K562 (cell line): ENCODE measurements at regions not wholly inside any gene's neighbourhood (a gene's known extent, or its start where the extent isn't known, plus 50 kb on each side); places are given as distances from the start of the nearest gene placed in this dataset.
A peak's percentile ranks its signal among the peaks of the same experiment; 100 is the strongest.

Experiments
- AFF4 ChIP-seq: sonication (generic); formaldehyde crosslinking; IDR thresholded peaks from 2 replicates; pipeline ENCODE4 v1.8.0; 2023; ENCODE audit warnings: mild to moderate bottlenecking, missing genetic modification reagents
- ARID4B ChIP-seq: sonication (generic); formaldehyde crosslinking; IDR thresholded peaks from 2 replicates; pipeline ENCODE4 v1.8.0; 2022; ENCODE audit warnings: mild to moderate bottlenecking, missing genetic modification reagents
- ATF1 ChIP-seq, 2 experiments: fragments of 450-650 bp in 1 of 2; IDR thresholded peaks; 2 replicates each; pipeline ENCODE4 v1.6.1; 2016; ENCODE audit warnings: missing compliant biosample characterization in 1 of 2, missing genetic modification characterization in 1 of 2
- CBX1 ChIP-seq: sonication (generic); IDR thresholded peaks from 2 replicates; pipeline ENCODE4 v1.6.1; 2016; ENCODE audit warnings: antibody characterized with exemption, low read depth, mild to moderate bottlenecking
- CHD4 ChIP-seq: fragments of 200-600 bp; sonication (generic); IDR thresholded peaks from 3 replicates; pipeline ENCODE4 v1.6.1; 2012; ENCODE audit warnings: low read depth, mild to moderate bottlenecking, mixed read lengths, low read length, inconsistent platforms; ENCODE audit not compliant: insufficient read depth, insufficient replicate concordance, poor library complexity, severe bottlenecking
- CREM ChIP-seq: IDR thresholded peaks from 2 replicates; pipeline ENCODE4 v1.6.1; 2014; ENCODE audit warnings: antibody characterized with exemption, low read depth
- ESRRA ChIP-seq: fragments of 450-650 bp; IDR thresholded peaks from 2 replicates; pipeline ENCODE4 v1.6.1; 2014; ENCODE audit warnings: low read depth, mild to moderate bottlenecking, moderate library complexity, borderline replicate concordance
- HEY1 ChIP-seq: fragments of 250-450 bp; sonication (Bioruptor Pico); IDR thresholded peaks from 2 replicates; pipeline ENCODE4 v1.5.0; 2020; ENCODE audit warnings: mild to moderate bottlenecking, moderate library complexity, borderline replicate concordance
- KDM2B ChIP-seq: fragments of 250-450 bp; sonication (Bioruptor Pico); IDR thresholded peaks from 2 replicates; pipeline ENCODE4 v1.8.0; 2021; ENCODE audit warnings: mild to moderate bottlenecking, moderate library complexity
- MEF2D ChIP-seq: conservative IDR thresholded peaks from 2 replicates; pipeline ENCODE4 v1.6.1; 2016; ENCODE audit warnings: low read depth, missing genetic modification characterization, missing compliant biosample characterization
- PTBP1 ChIP-seq: fragments of 200-400 bp; formaldehyde crosslinking; IDR thresholded peaks from 2 replicates; pipeline ENCODE4 v1.6.1; 2017; ENCODE audit warnings: low read depth, low read length
- SP1 ChIP-seq: sonication (generic); formaldehyde crosslinking; IDR thresholded peaks from 2 replicates; pipeline ENCODE4 v1.8.1; 2022; ENCODE audit warnings: mild to moderate bottlenecking, missing genetic modification reagents
- SUPT5H ChIP-seq: fragments of 450-650 bp; IDR thresholded peaks from 2 replicates; pipeline ENCODE4 v1.6.1; 2016
- TBP ChIP-seq: optimal IDR thresholded peaks from 2 replicates; pipeline ENCODE3; 2011; ENCODE audit warnings: low read depth, low read length, improper control_type of control experiment
- ZBTB49 ChIP-seq: sonication (generic); formaldehyde crosslinking; IDR thresholded peaks from 2 replicates; pipeline ENCODE4 v1.8.0; 2022; ENCODE audit warnings: missing genetic modification reagents, mild to moderate bottlenecking, borderline replicate concordance
- ZFPM2 ChIP-seq: fragments of 250-450 bp; sonication (Bioruptor Pico); IDR thresholded peaks from 2 replicates; pipeline ENCODE4 v1.5.1; 2022; ENCODE audit warnings: mild to moderate bottlenecking
- ZNF134 ChIP-seq: fragments of 250-450 bp; sonication (Bioruptor Pico); conservative IDR thresholded peaks from 2 replicates; pipeline ENCODE4 v1.4.0; 2020

GRCh38 chrX:130523460-130524394 is 121.9 kb downstream of the RBMX2 start (continued):
- TF ChIP-seq AFF4 (CRISPR knock-in tag), result 0 out of 2 replicates have a peak, but pooled peaks have one; percentile 22
- TF ChIP-seq PTBP1, result no peak
- TF ChIP-seq ZNF134 (CRISPR knock-in tag), result no peak
- peak; percentile 79 for TF ChIP-seq CREM
- no peak for TF ChIP-seq KDM2B (CRISPR knock-in tag)
- no peak for TF ChIP-seq CHD4
- TF ChIP-seq CBX1, result no peak
- no peak for TF ChIP-seq ZFPM2
- TF ChIP-seq ESRRA, result no peak
- no peak for TF ChIP-seq ATF1 (CRISPR knock-in tag; IDR thresholded peaks at IDR 0.05)
- peak; percentile 71 for TF ChIP-seq ATF1 (tag; IDR thresholded peaks at IDR 0.05)
- peak; percentile 55; the same call in 1 of the 2 replicates for TF ChIP-seq SP1 (CRISPR knock-in tag)
- no peak for TF ChIP-seq ZBTB49
- peak; percentile 79 for TF ChIP-seq TBP
- TF ChIP-seq SUPT5H, result peak; percentile 45; the same call in 1 of the 2 replicates
- no peak for TF ChIP-seq HEY1
- no peak for TF ChIP-seq ARID4B (CRISPR knock-in tag)
- no peak for TF ChIP-seq MEF2D (tag)
